ENCODE measurements at regions not wholly inside any gene's neighbourhood (a gene's known extent, or its start where the extent isn't known, plus 50 kb on each side); places are given as distances from the start of the nearest gene placed in this dataset.

DNA sequence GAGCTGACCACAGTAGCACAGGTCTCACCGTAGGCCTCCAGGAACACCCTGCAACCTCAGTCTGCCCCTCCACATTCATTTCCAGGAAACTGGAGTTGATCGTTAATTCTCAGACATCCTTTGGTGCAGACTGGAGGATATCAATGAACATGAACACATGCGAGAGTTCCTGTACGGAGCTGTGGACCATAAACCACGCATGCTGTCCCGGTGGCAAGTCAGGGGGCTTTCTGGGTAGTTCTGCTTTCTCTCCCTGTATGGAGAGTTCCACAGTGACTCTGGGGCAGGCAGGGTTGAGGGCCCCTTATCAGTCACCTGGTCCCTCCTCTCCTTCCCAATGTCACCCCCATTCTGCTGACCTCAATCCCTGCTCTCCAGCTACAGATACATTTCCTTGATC lies 55.5 kb upstream of the URI1 start:
- TF ChIP-seq EZH2phosphoT487 (conservative IDR thresholded peaks at IDR 0.05; ENCODE audit: low read length) = no peak
- TF ChIP-seq, protein P1, sequence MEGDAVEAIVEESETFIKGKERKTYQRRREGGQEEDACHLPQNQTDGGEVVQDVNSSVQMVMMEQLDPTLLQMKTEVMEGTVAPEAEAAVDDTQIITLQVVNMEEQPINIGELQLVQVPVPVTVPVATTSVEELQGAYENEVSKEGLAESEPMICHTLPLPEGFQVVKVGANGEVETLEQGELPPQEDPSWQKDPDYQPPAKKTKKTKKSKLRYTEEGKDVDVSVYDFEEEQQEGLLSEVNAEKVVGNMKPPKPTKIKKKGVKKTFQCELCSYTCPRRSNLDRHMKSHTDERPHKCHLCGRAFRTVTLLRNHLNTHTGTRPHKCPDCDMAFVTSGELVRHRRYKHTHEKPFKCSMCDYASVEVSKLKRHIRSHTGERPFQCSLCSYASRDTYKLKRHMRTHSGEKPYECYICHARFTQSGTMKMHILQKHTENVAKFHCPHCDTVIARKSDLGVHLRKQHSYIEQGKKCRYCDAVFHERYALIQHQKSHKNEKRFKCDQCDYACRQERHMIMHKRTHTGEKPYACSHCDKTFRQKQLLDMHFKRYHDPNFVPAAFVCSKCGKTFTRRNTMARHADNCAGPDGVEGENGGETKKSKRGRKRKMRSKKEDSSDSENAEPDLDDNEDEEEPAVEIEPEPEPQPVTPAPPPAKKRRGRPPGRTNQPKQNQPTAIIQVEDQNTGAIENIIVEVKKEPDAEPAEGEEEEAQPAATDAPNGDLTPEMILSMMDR (IDR thresholded peaks at IDR 0.05; ENCODE audit: insufficient read depth, low read length, poor library complexity, severe bottlenecking) = no peak
